ENCODE measurements at regions not wholly inside any gene's neighbourhood (a gene's known extent, or its start where the extent isn't known, plus 50 kb on each side); places are given as distances from the start of the nearest gene placed in this dataset.

DNA sequence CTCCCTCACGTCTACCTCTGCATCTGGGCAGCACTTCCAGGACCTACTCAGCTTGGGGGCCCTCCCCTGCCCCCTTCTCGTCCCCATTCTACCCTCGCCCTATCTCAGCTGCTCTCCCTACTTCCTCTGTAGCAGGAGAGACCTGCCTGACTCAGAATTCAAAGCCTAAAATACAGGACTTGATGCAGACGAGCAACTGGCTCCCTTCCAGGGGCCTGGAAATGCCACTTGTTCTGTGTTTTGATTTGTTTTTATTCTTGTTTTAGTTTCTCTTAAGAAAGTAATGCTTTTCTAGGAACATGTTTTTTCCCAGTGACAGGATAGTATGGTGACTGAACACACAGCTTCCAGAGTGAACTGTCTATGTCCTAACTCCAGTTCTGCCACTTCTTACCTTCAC, 320.4 kb upstream of the CDH4 start:
- H3K36me3 ChIP-seq, result no peaks in the 10 kb centered on the region
- H3K9me3 ChIP-seq (ENCODE audit: severe bottlenecking), result no peaks in the 10 kb centered on the region
- DNase-seq, result no peak
- no peak overlapping the region for H3K4me3 ChIP-seq (ENCODE audit: low read depth, low read length)
- peaks cover 81% of the 10 kb centered on the region for H3K27me3 ChIP-seq (ENCODE audit: insufficient read depth, low read depth, severe bottlenecking)
- TF ChIP-seq, protein P1, sequence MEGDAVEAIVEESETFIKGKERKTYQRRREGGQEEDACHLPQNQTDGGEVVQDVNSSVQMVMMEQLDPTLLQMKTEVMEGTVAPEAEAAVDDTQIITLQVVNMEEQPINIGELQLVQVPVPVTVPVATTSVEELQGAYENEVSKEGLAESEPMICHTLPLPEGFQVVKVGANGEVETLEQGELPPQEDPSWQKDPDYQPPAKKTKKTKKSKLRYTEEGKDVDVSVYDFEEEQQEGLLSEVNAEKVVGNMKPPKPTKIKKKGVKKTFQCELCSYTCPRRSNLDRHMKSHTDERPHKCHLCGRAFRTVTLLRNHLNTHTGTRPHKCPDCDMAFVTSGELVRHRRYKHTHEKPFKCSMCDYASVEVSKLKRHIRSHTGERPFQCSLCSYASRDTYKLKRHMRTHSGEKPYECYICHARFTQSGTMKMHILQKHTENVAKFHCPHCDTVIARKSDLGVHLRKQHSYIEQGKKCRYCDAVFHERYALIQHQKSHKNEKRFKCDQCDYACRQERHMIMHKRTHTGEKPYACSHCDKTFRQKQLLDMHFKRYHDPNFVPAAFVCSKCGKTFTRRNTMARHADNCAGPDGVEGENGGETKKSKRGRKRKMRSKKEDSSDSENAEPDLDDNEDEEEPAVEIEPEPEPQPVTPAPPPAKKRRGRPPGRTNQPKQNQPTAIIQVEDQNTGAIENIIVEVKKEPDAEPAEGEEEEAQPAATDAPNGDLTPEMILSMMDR (IDR thresholded peaks at IDR 0.05; ENCODE audit: low read depth, low read length), result no peak
- H3K27ac ChIP-seq, result no peak overlapping the region

DNA sequence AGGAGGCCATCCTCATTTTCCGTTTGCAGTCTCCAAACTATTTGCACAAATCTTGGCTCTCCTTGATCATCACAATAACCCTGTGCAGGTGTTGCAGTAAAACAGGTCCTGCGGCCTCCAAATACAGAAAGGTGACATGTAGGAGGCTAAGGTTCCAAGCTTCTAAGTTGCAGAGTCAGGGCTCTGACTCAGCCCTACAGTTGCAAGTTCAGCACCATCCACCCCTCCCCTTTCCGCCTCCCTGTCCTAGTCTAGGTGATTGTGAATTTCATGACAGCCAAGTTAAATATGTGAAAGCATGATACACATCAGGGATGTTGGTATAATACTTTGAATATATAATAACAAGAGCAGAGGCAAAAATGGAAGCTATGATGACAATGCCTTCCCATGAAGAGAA, 317.3 kb upstream of the CDH4 start:
- no peak overlapping the region for H3K4me3 ChIP-seq (ENCODE audit: low read depth, low read length)
- TF ChIP-seq, protein P1 (IDR thresholded peaks at IDR 0.05; ENCODE audit: low read depth, low read length), result no peak

DNA sequence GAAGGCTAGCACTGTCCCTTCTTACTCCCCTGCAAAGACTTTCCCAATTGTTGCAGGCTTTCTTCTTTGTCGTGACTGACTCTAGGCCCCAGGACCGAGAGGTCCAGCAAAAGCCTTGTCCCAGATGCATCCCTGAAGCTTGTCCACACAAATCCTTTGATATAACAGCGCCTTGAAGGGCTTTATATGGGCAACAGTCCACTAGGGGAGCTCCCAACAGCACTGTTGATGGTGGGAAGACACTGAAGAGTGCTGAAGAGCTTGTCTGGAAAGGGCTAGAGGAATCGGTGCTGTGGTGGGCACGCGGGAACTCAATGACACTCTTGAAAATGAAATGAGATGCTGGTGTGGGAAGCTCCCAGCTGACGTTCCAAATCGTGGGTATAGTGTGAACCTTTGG, 316.1 kb upstream of the CDH4 start:
- DNase-seq, result no peak
- TF ChIP-seq, protein P1 (IDR thresholded peaks at IDR 0.05; ENCODE audit: low read depth, low read length), result no peak
- Histone ChIP-seq H3K27me3 (ENCODE audit: insufficient read depth, low read depth, severe bottlenecking) (peaks cover 72% of the 10 kb centered on the region), H3K4me3 (ENCODE audit: low read depth, low read length) (no peak overlapping the region), H3K27ac (no peak overlapping the region), H3K36me3 (no peaks in the 10 kb centered on the region), H3K9me3 (ENCODE audit: severe bottlenecking) (no peaks in the 10 kb centered on the region)

More for the DNA sequence above, 317.3 kb upstream of the CDH4 start:
- Histone ChIP-seq H3K27me3 (ENCODE audit: insufficient read depth, low read depth, severe bottlenecking) (peaks cover 79% of the 10 kb centered on the region), H3K9me3 (ENCODE audit: severe bottlenecking) (no peaks in the 10 kb centered on the region), H3K27ac (no peak overlapping the region), H3K36me3 (no peaks in the 10 kb centered on the region)
- no peak for DNase-seq

DNA sequence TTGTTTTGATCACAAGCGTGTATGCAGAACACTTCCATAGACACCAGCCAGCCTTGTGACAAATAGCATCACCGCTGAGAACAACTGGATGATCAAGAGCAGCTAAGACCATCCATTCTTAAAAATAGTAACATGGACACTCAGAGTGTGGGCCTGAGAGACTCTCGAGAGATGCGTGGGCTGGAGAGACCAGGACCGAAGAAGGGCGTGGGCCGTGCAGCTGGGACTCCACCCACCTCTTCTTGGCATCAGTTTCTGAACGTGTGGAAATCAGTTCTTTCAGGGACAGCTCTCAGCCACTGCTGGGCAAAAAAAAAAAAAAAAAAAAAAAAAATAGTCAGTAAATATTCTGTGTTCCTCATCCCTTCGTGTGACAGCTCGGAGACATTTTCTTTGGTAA, 314.5 kb upstream of the CDH4 start:
- no peaks in the 10 kb centered on the region for H3K36me3 ChIP-seq
- H3K27me3 ChIP-seq (ENCODE audit: insufficient read depth, low read depth, severe bottlenecking), result peaks cover 61% of the 10 kb centered on the region

DNA sequence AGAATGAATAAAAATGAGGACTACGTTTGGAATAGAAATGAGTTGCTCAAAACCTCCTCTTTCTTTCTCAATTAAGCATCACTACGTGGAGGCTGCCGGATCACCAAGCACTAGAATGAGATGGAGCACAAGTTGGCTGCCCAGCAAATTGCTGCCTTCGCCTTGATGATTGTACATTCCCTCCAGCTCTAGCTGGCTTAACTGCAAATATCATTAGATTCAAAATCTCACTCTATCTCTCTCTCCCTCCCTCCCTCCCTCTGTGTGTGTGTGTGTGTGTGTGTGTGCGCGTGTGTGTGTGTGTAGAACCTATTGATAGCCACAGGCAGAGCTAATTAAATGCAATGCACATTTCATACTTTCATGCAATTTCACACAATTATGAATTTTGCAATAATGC, 310.7 kb upstream of the CDH4 start:
- no peak for DNase-seq
- H3K4me3 ChIP-seq (ENCODE audit: low read depth, low read length), result no peak overlapping the region
- no peaks in the 10 kb centered on the region for H3K36me3 ChIP-seq
- peaks cover 58% of the 10 kb centered on the region for H3K27me3 ChIP-seq (ENCODE audit: insufficient read depth, low read depth, severe bottlenecking)
- no peak overlapping the region for H3K27ac ChIP-seq
- no peaks in the 10 kb centered on the region for H3K9me3 ChIP-seq (ENCODE audit: severe bottlenecking)
- TF ChIP-seq, protein P1 (IDR thresholded peaks at IDR 0.05; ENCODE audit: low read depth, low read length), result no peak

More for the DNA sequence above, 314.5 kb upstream of the CDH4 start:
- TF ChIP-seq, protein P1 (IDR thresholded peaks at IDR 0.05; ENCODE audit: low read depth, low read length), result no peak
- Histone ChIP-seq H3K4me3 (ENCODE audit: low read depth, low read length) (no peak overlapping the region), H3K27ac (no peak overlapping the region), H3K9me3 (ENCODE audit: severe bottlenecking) (no peaks in the 10 kb centered on the region)
- DNase-seq, result no peak

DNA sequence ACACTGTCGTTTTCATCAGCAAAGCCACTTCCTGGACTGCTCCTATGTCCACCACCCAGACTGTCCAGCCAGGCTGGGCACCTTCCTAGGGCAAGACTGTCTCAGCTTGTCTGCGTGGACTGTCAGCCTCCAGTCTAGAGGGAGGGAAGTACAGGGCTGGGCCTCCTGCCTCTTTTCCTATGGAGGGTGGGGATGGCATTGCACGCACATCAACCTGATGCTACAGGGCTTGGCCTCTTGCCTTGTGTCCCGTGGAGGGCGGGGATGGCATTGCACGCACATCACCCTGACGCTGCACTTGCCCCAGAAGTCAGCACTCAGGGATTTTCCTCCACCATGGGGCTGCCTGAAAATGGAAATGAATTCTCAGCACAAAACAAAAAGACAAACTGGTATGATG, 304.2 kb upstream of the CDH4 start:
- TF ChIP-seq, protein P1 (IDR thresholded peaks at IDR 0.05; ENCODE audit: low read depth, low read length), result no peak

More for the DNA sequence above, 304.2 kb upstream of the CDH4 start:
- no peaks in the 10 kb centered on the region for H3K36me3 ChIP-seq
- H3K27ac ChIP-seq, result no peak overlapping the region
- no peak for DNase-seq
- H3K4me3 ChIP-seq (ENCODE audit: low read depth, low read length), result no peak overlapping the region
- no peaks in the 10 kb centered on the region for H3K9me3 ChIP-seq (ENCODE audit: severe bottlenecking)
- H3K27me3 ChIP-seq (ENCODE audit: insufficient read depth, low read depth, severe bottlenecking), result peaks cover 67% of the 10 kb centered on the region

Measured in WERI-Rb-1 (cell line).